RWPE1 (cell line): ENCODE measurements at regions not wholly inside any gene's neighbourhood (a gene's known extent, or its start where the extent isn't known, plus 50 kb on each side); places are given as distances from the start of the nearest gene placed in this dataset.

Experiments
- CTCF ChIA-PET: fragments of 350-600 bp; sonication (Branson Sonifier 250); formaldehyde crosslinking; extraction: SDS; loops from one replicate; lab custom pipeline; 2021; lab: Yijun Ruan, JAX
- POLR2A ChIA-PET: fragments of 400-600 bp; formaldehyde crosslinking; extraction: SDS; loops from one replicate; lab custom pipeline; 2020; ENCODE audit warnings: antibody characterized with exemption; ENCODE audit not compliant: low non-redundant PET; lab: Yijun Ruan, JAX
- DNase-seq: peaks from one replicate; pipeline ENCODE4 v3.0.0; 2012; ENCODE audit warnings: low spot score
- H3K27ac ChIP-seq: fragments of 450-650 bp; 2 replicates; pipeline ENCODE4 v1.5.1; 2017
- CTCF ChIP-seq: fragments of 450-650 bp; conservative IDR thresholded peaks from 2 replicates; pipeline ENCODE4 v1.5.1; 2017; ENCODE audit warnings: low read depth, mild to moderate bottlenecking

DNA sequence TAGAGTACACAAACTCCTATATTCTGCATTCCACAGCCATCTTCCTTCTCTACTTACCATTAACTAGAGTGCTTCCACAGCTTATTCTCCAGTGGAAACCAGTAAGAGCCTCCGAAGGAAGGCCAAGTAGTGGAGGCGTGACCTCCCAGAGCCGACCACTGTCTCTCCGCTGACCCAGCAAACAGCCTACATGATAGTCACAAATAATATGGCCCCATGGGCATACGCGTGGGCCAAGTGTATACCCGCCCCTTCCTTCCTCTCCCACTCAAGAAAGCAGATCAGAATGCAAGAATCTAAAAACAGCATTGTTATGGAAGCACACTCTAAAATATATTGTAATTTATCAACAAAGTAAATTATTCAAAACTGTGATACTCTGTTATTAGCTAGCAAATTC lies 526.6 kb upstream of the JARID2 start:
- ChIA-PET POLR2A (no interaction called here), CTCF (no interaction called here)
- H3K27ac ChIP-seq = no peak overlapping the region
- TF ChIP-seq CTCF = no peak
- DNase-seq = no peak

- DNase-seq = no peak
- POLR2A ChIA-PET = interaction anchor here (0.6 kb wide), 1 partner anchor 75 kb away, joined by 3 read pairs; no protein-coding TSS in a partner anchor
- CTCF ChIA-PET = interaction anchor here (0.6 to 0.7 kb wide), 2 partner anchors 9 to 57 kb away, joined by 4 read pairs; no protein-coding TSS in a partner anchor
- no peak for TF ChIP-seq CTCF
- no peak overlapping the region for H3K27ac ChIP-seq
Measured at GRCh38 chr6:14720411-14721102, 525.3 kb upstream of the JARID2 start.

GRCh38 chr6:14721103-14721758 lies 524.6 kb upstream of the JARID2 start:
- ChIA-PET POLR2A (interaction anchor here (0.6 kb wide), 1 partner anchor 75 kb away, joined by 3 read pairs; no protein-coding TSS in a partner anchor), CTCF (interaction anchor here (0.6 kb wide), 2 partner anchors 28 to 58 kb away, joined by 3 to 4 read pairs; no protein-coding TSS in a partner anchor)
- H3K27ac ChIP-seq = no peak overlapping the region
- DNase-seq = no peak
- TF ChIP-seq CTCF = no peak

GRCh38 chr6:14722001-14722562 lies 523.8 kb upstream of the JARID2 start:
- TF ChIP-seq CTCF = no peak
- CTCF ChIA-PET = interaction anchor here (1.0 kb wide), 1 partner anchor 511 kb away, joined by 3 read pairs; no protein-coding TSS in a partner anchor
- POLR2A ChIA-PET = no interaction called here
- DNase-seq = no peak
- no peak overlapping the region for H3K27ac ChIP-seq

DNA sequence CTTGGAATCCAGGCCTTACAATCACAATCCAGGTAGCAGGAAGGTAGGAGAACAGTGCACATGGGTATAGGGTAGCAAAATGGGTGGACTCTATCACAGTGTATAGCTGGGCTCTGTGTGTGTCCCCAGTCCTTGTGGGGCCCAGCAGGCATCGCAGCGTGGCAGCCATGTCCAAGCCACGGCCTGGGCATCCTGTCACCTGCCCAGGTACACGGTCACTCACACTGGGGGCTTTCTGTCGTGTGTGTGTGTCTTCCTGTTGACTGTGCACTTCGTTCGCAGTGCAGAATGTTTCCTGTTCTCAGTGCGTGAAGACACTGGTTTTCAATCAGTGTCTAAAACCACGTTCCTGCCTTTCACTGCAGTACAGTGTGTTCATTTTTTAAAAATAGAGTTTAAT lies 523.2 kb upstream of the JARID2 start:
- H3K27ac ChIP-seq = no peak overlapping the region
- no peak for TF ChIP-seq CTCF
- ChIA-PET CTCF (interaction anchor here (1.0 kb wide), 1 partner anchor 512 kb away, joined by 3 read pairs; no protein-coding TSS in a partner anchor), POLR2A (no interaction called here)
- no peak for DNase-seq

- no peak for TF ChIP-seq CTCF
- POLR2A ChIA-PET = no interaction called here
- CTCF ChIA-PET = no interaction called here
- no peak overlapping the region for H3K27ac ChIP-seq
- no peak for DNase-seq
Measured at GRCh38 chr6:14723535-14724086, 522.3 kb upstream of the JARID2 start.
